HG02970 (cell line): ENCODE measurements at regions not wholly inside any gene's neighbourhood (a gene's known extent, or its start where the extent isn't known, plus 50 kb on each side); places are given as distances from the start of the nearest gene placed in this dataset.

Experiments
- ATAC-seq: cut with Tn5 transposase; IDR thresholded peaks from one replicate; pipeline ENCODE4 v1.9.1; 2021; ENCODE audit warnings: mild to moderate bottlenecking, moderate library complexity, moderate number of reproducible peaks; ENCODE audit not compliant: unreplicated experiment, low FRiP score

DNA sequence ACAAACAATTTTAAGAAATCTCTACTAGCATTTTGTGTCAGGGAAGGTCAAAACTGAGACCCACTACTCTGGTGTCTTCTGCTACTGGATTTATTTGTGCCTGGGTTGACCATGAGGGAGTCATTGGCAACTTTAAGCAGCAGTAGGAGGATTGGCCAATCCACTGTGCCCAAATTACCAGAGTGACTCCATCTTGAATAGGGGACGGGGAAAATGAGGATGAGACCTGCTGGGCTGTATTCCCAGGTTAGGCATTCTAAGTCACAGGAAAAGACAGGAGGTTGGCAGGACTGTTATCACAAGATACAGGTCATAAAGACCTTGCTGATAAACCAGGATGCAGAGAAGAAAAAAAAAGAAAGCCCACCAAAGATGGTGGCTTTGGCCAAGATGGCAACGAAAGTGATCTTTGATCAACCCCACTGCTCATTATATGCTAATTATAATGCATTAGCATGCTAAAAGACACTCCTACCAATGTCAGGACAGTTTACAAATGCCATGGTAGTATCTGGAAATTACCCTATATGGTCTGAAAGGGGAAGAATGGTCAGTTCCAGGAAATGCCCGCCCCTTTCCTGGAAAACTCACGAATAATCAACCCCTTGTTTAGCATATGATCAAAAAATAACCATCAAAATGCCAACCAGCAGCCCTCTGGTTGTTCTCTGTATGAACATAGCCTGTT lies 200.9 kb downstream of the LTN1 start:
- ATAC-seq: no peak

DNA sequence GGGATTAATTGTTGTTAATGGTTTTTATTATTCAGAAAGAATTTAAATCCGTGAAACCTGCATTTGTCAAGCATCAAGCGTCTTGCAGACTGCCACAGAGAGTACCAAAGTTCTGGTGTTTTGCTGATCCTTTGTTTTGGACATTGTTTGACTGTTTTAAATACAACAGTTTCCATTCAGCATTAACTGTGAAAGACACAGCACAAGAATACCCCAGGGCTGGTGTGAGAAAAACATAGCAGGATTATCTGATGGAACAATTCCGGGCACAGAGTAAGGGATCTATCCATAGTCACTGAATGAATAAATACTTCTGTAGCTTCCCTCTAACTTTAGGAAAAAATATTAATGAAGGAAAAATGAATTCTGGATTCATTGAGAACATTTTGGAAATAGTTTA lies 202.3 kb downstream of the LTN1 start:
- no peak for ATAC-seq

DNA sequence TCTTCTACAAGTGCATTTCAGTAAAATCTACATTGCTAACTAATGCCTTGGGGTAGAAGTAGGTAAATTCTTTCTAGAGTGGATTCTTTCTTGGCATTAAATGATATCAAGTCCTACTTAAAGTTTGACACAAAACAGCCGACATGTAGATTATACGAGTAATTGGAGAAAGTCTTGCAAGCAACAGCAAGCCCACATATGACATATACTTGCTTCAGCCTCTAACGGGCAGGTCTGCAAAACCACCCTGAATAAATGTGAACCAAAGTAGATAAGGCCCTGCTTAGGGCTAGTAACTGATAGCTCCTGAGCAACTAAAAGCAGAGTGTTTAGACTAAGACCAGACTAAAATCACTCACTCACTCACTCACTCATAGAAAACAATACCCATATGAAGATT lies 203.2 kb downstream of the LTN1 start:
- ATAC-seq: no peak

DNA sequence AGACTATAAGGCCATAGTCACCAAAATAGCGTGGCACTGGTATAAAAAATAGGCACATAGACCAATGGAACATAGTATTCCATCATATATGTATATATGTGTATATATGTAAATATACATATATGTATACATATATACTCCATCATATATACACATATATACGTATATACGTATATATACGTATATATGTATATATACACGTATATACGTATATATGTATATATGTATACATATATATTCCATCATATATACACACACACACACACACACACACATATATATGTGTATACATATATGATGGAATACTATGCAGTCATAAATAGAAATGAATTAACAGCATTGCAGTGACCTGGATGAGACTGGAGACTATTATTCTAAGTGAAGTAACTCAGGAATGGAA lies 204.6 kb downstream of the LTN1 start:
- no peak for ATAC-seq

DNA sequence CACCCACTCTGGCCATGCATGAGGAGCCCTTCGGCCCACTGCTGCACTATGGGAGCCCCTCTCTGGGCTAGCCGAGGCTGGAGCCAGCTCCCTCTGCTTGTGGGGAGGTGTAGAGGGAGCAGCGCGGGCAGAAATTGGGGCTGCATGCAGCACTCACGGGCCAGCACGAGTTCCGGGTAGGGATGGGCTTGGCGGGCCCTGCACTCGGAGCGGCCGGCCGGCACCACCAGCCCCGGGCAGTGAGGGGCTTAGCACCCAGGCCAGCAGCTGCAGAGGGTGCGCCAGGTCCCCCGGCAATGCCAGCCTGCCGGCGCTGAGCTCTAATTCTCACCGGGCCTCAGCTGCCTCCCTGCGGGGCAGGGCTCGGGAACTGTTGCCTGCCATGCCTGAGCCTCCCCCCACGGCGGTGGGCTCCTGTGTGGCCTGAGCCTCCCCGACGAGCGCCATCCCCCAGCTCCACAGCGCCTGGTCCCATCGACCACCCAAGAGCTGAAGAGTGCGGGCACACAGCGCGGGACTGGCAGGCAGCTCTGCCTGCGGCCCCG lies 209.0 kb downstream of the LTN1 start:
- no peak for ATAC-seq

DNA sequence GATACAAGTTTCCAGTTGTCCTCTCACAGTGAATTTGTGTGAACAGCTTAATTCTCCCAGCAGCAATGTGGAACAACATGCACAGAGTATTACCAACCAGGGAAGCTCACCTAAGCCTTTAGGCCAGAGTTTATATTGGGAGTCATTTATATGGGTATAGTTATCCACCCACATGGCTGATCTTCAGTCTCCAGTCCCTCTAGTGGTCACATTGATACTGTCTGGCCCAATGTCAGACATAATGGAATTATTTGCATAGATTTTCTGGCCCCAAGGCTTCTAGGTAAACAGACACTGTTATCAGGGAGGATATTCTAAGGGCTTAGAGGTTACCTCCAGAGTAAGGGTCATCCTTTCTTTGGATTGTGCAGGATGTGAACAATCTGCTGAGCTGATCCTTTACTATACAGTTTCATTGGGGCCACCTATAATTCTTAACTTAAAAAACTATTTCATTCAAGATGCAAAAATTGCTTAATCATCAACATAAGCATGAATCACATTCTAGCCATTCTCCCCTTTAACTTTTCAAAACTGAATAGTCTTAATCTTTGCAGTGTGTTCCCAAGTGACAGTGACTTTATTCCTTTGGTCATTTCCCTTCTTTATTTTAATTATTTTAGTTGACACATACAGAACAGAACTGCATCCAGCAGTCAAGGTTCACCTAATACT lies 210.9 kb downstream of the LTN1 start:
- no peak for ATAC-seq

DNA sequence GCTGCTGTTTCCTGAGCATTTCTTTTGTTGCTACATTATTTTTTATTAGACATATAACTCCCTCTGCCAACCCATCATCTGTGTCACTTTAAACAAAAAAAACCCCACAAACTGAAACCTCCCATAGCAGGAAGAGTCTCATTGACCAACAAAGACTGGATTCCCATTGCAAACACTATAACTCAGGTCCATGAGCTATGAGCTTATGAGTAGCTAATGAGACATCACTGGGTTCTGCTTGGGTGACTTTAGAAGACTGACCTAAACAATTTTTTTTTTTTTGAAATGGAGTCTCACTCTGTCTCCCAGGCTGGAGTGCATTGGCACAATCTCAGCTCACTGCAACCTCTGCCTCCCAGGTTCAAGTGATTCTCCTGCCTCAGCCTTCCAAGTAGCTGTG lies 212.8 kb downstream of the LTN1 start:
- no peak for ATAC-seq

DNA sequence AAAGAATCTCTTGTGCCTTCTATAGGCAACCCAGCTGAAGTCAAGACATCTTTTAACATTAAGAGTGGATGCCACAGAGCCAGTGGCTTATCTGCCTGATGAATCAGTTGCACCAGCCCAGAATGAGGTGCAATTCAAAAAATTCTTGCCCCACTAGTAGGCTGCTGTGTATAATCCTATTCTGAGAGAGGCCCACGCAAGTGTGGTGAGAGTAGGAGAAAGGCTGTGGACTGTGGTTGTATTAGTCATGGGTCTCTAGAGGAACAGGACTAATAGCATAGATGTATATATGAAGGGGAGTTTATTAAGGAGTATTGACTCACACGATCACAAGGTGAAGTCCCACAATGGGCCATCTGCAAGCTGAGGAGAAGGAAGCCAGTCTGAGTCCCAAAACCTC lies 216.4 kb downstream of the LTN1 start:
- ATAC-seq: no peak

DNA sequence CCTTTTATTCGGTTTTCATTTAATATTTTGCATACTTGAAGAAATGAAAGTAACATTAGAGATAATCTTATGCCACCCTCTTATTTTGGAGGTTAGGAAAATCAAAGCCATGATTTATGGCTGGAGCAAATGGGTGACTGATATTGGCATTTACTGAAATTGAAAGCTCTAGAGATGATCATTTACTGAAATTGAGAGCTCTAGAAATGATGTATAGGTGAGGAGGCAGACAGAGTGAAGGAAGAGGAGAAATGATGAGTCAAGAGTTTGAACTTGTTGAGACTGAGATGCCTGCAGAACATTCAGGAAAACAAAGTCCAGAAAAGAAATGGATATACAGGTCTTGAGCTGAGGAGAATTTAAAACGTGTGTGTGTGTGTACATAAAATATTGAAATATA lies 217.6 kb downstream of the LTN1 start:
- ATAC-seq: no peak

DNA sequence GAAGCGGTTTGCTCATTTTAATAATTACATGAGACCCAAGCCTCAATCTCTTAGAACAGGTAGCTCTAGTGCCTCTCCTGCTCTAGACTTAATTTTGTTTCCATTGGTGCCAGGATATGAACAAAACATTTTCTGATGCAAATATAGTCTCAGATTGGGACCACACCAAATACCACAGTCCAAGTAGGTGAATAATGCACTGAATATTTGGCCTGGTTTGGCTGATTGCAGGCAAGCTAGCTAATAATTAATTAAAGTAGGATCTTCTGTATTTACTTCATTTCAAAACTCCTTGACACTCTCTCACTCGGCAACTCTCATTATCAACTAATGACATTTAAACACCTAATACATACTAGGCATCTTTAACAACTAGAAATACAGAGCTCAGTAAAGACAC lies 219.6 kb downstream of the LTN1 start:
- ATAC-seq: no peak

DNA sequence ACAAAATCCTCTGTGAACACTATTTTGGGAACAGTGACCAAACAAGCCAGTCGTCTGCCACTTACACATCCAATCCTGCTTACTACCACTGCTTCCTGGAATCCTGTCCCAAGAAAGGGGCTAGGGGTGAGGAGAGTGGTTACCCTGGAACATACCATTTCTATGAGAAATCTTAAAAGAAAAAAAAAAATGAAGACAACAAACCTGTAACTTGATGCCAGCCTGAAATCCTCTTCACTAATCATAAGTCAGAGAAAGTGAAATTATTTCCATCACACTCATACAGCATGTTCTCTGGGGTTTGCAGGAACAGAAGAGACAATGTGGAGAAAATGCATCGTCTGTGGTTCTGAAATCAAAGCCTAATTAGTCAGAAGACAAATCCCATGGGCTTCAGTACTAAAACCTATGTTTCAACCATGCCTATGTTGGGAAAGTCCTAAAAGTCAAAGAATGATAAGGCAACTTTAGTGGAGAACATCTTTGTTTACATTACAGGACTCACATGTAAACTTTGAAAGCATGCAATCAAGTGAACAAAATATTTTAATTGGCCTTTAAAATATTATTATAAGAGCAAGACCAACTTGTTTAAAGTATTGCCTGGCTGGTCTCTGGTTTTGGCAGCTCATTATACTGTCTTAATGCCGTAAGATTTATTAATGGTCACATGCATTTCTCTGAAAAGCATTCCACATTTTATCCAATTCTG lies 220.7 kb downstream of the LTN1 start:
- ATAC-seq: no peak

DNA sequence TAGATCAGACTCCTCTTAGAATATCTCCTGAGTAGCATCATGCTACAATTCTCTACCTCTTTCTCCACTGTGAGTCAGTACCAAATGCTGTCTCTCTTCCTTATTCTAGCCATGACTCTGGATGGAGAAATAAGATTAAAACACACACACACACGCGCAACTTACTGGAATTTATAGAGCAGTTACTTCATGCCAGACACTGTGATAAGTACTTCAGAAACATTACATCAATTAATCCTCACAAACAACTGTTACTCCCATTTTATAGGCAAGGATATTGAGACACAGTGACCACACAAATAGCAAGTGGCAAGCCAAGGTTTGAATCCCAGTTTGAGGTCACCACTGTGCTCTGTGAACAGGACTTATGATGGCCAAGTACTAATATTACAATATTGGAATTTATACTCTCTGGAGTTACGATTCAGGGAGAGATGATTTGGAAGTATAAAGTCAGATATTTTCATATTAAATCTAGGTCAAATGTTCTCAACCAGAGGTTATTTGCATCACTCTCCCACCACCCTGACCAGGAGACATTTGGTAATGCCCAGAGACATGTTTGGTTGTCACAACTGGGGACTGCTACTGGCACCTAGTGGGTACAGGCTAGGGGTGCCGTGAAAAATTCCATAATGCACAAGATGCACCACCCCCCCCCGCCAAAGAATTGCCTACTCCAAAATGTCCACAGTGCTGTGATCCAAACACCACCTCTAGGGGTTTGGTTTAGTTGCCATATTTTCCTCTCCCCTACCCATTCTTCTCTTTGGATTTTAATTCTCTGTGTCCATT lies 221.6 kb downstream of the LTN1 start:
- ATAC-seq: no peak

DNA sequence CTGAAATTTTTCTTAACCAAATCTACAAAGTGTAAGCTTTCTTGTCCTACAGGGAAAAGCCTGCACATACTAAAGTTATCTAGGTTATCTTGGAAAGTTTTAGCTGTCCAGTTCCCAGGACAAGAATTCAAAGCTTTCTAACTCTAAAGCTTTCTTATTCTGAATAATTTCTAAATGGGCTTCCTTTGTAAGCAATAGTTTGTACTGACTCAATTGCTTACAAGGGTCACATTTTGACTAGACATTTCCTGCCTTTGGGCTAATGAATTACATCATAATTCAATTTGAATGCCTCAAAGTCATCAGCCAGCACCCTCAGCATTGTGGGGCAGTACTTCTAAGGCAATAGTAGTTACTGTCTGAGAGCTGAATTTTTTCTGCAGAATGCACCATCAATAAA lies 223.0 kb downstream of the LTN1 start:
- ATAC-seq: no peak

DNA sequence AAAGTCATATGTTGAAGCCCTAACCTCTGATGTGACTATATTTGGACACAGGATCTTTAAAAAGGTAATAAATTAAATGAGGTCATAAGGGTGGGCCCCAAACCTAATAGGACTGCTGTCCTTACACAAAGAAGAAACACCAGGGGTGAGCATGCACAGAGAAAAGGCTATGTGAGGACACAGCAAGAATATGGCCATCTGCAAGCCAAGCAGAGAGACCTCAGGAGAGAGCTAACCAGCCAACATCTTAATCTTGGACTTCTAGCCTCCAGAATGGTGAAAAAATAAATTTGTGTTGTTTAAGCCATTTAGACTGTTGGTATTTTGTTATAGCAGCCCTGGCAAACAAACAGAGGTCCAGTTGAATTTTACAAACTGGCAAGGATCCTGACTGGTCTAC lies 223.9 kb downstream of the LTN1 start:
- ATAC-seq: no peak

DNA sequence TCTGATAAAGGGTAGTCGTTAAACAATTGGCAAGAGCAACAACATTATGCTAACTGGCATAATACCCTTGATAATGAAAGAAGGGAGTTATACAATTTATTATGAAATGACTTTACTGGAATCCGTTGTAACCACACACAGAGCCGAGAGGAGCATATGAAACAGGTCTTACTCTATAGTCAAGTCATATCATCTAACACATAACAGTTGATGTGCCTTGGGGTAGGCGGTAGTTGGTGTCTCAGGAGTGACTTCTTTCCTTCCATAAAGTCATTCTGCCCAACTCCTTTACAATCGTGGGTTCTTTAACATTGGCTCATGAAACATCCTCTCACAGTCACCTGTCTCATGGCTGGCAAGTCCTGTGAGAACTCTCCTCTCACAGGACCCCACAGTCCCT lies 225.2 kb downstream of the LTN1 start:
- no peak for ATAC-seq

DNA sequence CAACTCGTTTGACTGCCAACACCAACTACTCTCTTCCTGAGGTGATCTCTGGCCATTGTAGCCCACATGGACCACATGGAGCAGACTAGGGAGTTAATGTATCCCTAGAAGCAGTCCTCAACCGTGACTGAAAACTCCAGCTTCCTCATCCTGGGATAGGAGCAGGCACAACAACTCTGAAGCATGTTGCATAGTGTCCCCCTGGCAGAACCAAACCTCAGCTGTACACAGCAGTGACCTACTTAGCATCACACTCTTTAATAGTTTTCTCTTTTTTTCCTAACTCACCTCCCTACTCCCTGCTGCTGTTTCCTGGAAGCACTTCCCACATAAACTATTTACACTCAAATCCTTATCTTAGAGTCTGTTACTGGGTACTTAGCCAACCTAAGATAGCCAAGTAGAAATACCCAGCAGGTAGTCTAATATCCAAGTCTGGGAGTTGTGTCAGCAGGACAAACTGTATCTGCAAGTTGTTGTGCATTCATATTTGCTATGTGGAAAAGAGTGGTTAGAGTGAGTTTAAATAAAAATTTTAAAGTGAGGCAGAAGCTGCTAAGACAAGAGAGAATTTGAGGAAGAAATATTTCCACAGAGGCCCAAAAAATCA lies 228.8 kb downstream of the LTN1 start:
- no peak for ATAC-seq

DNA sequence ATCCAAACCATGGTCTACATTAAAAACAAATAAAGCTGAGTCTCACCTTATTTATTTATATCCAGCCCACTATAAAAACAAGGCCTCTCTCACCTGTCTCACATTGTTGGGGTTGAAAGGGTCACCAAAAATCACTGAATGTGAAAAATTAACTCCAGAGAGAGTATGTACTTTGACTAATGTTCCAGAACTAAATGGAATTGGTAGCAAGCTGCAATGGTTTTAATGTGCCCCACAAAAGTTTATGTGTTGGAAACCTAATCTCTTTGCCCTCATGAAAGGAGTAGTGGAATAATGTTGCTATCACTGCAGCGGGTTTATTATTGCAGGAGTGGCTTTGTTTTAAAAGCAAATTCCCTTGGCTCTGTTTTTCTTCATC lies 230.3 kb downstream of the LTN1 start:
- no peak for ATAC-seq

DNA sequence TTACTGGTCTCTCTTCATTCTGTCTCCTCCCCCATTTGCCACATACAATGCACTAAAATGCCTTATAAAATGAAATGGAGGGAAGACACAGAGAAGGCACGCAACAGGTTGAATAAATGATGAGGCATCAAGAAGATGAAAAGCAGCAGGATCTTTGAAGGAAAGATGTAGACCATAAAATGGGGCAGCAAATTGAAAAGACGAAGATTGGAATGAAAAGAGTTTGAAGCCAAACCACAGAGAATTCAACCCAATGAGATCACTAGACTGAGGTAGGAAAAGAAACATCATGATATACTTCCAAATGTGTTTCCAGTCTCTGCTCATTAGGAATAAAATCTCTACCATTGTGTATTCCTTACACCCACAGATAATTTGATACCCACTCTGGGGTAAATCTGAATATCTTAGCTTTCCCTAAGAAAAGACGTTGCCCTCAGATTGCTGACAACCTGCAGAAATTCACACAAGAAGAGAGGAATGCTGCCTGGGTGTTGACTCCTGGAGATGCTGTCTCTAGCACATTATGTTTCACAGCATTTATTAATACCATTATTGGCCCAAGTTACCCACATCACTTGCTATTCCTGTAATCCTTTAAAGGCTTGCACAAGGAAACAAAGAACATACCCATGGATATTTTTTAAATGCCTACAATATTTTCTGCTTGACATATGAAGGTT lies 230.9 kb downstream of the LTN1 start:
- ATAC-seq: no peak

DNA sequence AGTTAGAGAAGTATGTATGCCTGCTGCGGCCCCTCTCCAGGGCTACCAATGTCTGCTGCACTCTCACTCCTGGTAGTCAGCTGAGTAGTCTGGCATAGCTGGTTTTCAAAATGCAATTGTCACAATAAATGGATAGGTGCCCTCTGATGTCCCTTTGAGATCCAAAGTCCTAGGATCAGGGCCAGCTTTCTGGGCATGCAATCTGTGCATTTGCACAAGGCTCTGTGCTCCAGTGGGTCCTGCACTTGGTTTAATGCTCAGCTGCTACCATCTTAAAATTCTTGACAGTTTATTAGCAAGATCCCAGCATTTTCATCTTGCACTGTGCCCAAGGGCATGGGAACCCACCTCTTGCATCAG lies 233.8 kb downstream of the LTN1 start:
- no peak for ATAC-seq
